A673 (cell line): ENCODE measurements at regions not wholly inside any gene's neighbourhood (a gene's known extent, or its start where the extent isn't known, plus 50 kb on each side); places are given as distances from the start of the nearest gene placed in this dataset.

Experiments used
- CTCF ChIP-seq: fragments of 300-800, 200-600 bp; sonication (generic); conservative IDR thresholded peaks from 2 replicates; pipeline ENCODE4 v1.5.1; 2017; ENCODE audit warnings: low read depth, mild to moderate bottlenecking, antibody characterized with exemption, low read length, moderate library complexity, mixed read lengths
- EZH2 ChIP-seq: fragments of 200-600 bp; sonication (generic); IDR thresholded peaks from 2 replicates; pipeline ENCODE4 v1.6.1; 2017; ENCODE audit warnings: borderline replicate concordance, low read depth, mild to moderate bottlenecking, mixed read lengths, antibody characterized with exemption, low read length; ENCODE audit not compliant: poor library complexity, severe bottlenecking

GRCh38 chr2:16006537-16007166 is 66.3 kb downstream of the MYCN start:
- TF ChIP-seq CTCF = no peak
- no peak for TF ChIP-seq EZH2
